IPS-18a (cell line): ENCODE measurements at regions not wholly inside any gene's neighbourhood (a gene's known extent, or its start where the extent isn't known, plus 50 kb on each side); places are given as distances from the start of the nearest gene placed in this dataset.
A peak's percentile ranks its signal among the peaks of the same experiment; 100 is the strongest.

Experiments
- H3K27ac ChIP-seq: one replicate; pipeline ENCODE4 v1.5.1; 2013; ENCODE audit warnings: low read length
- H3K27me3 ChIP-seq: one replicate; pipeline ENCODE4 v1.6.1; 2013; ENCODE audit warnings: mild to moderate bottlenecking, low read length; ENCODE audit not compliant: control insufficient read depth, insufficient read depth
- H3K36me3 ChIP-seq: one replicate; pipeline ENCODE4 v1.6.1; 2013; ENCODE audit warnings: low read depth, low read length; ENCODE audit not compliant: control insufficient read depth
- H3K4me1 ChIP-seq: one replicate; pipeline ENCODE4 v1.6.1; 2013; ENCODE audit warnings: low read depth, low read length; ENCODE audit not compliant: control insufficient read depth
- H3K4me3 ChIP-seq: one replicate; pipeline ENCODE4 v1.5.1; 2013; ENCODE audit warnings: low read length
- H3K9ac ChIP-seq: one replicate; pipeline ENCODE4 v1.6.1; 2013; ENCODE audit warnings: mild to moderate bottlenecking, low read length, moderate library complexity
- H3K9me3 ChIP-seq: one replicate; pipeline ENCODE4 v1.6.1; 2013; ENCODE audit warnings: low read depth, low read length; ENCODE audit not compliant: control insufficient read depth

DNA sequence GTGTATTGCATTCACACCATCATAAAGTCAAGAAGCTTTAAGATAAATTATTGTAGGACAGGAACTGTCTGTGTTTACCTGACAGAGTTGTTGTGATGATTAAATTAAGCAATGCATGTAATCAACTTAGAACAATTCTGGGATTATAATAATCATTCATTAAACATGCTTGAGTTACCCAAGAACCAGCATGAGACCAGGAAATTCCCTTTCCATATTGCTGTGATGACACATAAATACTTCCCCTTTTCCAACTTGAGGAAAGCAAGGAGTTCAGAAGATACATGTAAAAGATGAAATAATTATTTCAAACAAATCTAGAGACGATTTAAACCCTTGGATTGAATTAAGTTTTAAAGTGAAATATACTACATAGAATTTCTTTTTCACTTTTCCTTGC is 404.4 kb downstream of the GJA1 start:
- no peaks in the 10 kb centered on the region for H3K9me3 ChIP-seq
- no peak overlapping the region for H3K4me3 ChIP-seq
- no peaks in the 10 kb centered on the region for H3K27me3 ChIP-seq
- H3K4me1 ChIP-seq = no peaks in the 10 kb centered on the region
- H3K9ac ChIP-seq = no peak overlapping the region
- H3K36me3 ChIP-seq = no peaks in the 10 kb centered on the region
- no peak overlapping the region for H3K27ac ChIP-seq

DNA sequence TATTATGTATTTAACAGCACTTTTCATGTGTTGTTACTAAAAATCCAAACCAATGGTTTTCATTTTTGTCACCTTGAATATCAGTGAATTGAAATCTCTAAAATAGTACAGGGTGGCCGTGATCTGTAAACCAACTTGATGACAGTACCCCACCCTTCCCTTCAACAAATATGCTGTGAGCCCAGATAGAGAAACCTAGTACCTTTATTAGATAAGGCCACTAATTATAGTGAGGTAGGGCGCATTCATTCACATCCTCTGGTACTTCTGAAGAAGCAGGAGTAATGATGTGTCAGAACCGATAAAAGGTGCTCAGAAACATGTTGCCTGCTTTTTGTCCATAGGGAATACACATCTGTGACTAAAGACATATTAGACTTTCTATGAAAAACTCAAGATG is 409.5 kb downstream of the GJA1 start:
- no peak overlapping the region for H3K4me3 ChIP-seq
- no peak overlapping the region for H3K9ac ChIP-seq
- peaks cover 16% of the 10 kb centered on the region for H3K4me1 ChIP-seq
- H3K27me3 ChIP-seq = no peaks in the 10 kb centered on the region
- no peaks in the 10 kb centered on the region for H3K9me3 ChIP-seq
- no peaks in the 10 kb centered on the region for H3K36me3 ChIP-seq
- H3K27ac ChIP-seq = no peak overlapping the region

- Histone ChIP-seq H3K27ac (no peak overlapping the region), H3K9me3 (no peaks in the 10 kb centered on the region), H3K9ac (no peak overlapping the region), H3K36me3 (no peaks in the 10 kb centered on the region), H3K4me3 (no peak overlapping the region), H3K27me3 (no peaks in the 10 kb centered on the region), H3K4me1 (peaks cover 31% of the 10 kb centered on the region)
Observed at GRCh38 chr6:121847806-121848522, 412.5 kb downstream of the GJA1 start.

DNA sequence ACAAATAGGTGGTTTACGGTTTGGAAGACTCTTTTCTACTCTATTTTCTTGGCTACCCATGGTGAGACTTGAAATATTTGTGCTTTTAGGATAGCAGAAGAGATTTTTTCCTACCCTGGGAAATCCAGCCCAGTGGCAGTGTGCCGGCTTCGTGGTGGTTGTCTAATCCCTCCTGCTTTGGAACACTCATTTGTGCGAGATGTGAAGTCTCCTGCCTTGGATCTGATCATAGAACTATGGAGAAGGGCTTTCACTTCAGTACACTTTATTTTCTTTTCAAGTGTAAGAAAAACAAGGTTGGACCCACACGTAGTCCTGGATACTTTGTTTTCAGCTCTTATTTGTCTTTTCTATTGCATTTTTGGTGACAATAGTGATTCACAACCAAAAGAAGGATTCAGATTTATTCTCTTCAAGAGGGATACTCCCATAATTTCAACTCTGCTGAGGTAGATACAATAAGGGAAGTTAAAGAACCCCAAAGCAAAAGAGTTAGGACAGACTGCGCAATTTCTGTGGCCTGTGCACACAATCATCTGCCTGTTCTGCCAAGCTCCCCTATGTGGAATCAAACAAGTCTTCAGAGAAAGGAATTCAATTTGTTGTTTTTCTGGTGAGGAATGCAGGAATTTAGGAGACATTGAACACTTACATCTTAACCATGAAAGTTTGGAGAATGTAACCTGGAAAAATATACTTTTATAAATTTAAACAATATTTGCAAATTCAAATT is 413.2 kb downstream of the GJA1 start:
- no peaks in the 10 kb centered on the region for H3K36me3 ChIP-seq
- H3K9ac ChIP-seq = no peak overlapping the region
- H3K4me1 ChIP-seq = peaks cover 32% of the 10 kb centered on the region
- no peaks in the 10 kb centered on the region for H3K27me3 ChIP-seq
- H3K9me3 ChIP-seq = no peaks in the 10 kb centered on the region
- H3K4me3 ChIP-seq = no peak overlapping the region
- peak overlapping the region; percentile 44 for H3K27ac ChIP-seq

DNA sequence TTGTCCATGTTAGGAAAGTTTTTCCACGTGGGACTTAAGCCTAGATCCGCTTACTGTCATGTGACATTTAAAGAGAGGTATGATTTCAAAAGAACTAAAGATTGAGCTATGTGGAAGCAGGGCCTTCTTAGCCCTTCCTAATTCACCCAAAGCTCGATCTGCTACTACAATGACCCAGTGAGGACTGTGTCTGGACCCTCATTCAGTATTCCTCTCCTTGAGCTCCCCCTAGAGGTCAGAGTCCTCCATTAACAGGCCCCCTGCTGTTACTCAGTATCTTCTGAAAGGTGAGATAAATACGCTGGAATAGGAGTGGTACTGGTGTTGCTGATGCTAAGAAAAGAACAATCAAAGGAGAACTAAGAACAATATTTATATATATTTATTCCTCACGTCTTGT is 414.0 kb downstream of the GJA1 start:
- Histone ChIP-seq H3K9me3 (no peaks in the 10 kb centered on the region), H3K27ac (no peak overlapping the region), H3K4me3 (no peak overlapping the region), H3K36me3 (no peaks in the 10 kb centered on the region), H3K27me3 (no peaks in the 10 kb centered on the region), H3K9ac (no peak overlapping the region), H3K4me1 (peaks cover 40% of the 10 kb centered on the region)

DNA sequence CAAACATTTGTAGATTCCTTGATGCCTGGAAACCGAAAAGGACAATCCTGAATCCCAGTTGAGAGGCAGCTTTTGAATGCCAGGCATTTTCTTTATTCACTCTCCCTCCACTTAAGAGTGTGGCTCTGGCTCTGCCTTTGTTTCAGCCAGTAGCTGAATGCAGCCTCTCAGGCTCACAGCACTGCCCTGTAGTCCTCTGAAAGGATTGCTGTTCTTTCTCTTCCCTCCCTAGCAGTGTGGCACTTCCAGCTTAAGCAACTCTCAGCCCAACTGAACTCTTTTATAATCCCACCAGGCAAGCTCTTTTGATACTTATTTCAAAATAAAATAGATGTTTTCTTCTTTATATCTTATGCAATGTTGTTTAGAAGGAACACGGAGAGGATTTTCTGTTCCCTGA is 415.6 kb downstream of the GJA1 start:
- no peaks in the 10 kb centered on the region for H3K9me3 ChIP-seq
- no peak overlapping the region for H3K27ac ChIP-seq
- H3K4me3 ChIP-seq = no peak overlapping the region
- H3K36me3 ChIP-seq = no peaks in the 10 kb centered on the region
- H3K4me1 ChIP-seq = peaks cover 40% of the 10 kb centered on the region
- H3K9ac ChIP-seq = peak overlapping the region; percentile 12
- no peaks in the 10 kb centered on the region for H3K27me3 ChIP-seq

DNA sequence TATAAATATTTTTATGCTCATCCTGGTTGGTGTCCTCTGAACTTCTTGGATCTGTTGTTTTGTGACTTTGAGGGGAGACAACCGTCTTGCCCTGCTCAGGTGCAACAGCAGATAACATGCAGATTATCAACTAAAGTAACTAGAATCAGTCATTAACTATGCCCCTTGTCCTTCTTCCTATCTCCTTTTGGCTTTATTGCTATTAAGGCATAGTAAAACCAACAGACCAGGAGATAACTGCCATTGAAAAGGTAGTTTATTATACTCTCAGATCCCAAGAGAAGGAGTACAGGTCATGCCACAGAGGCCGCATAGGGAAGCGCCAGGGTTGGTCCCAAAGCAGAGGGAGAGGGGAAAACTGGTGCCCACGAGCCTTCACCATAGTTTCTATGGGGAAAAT is 418.2 kb downstream of the GJA1 start:
- H3K4me3 ChIP-seq = no peak overlapping the region

GRCh38 chr6:121855521-121855920 is 420.1 kb downstream of the GJA1 start:
- no peak overlapping the region for H3K4me3 ChIP-seq
- no peak overlapping the region for H3K9ac ChIP-seq
- no peaks in the 10 kb centered on the region for H3K9me3 ChIP-seq
- no peaks in the 10 kb centered on the region for H3K36me3 ChIP-seq
- H3K4me1 ChIP-seq = peaks cover 20% of the 10 kb centered on the region
- H3K27me3 ChIP-seq = no peaks in the 10 kb centered on the region
- no peak overlapping the region for H3K27ac ChIP-seq

More for the DNA sequence above, 418.2 kb downstream of the GJA1 start:
- H3K36me3 ChIP-seq = no peaks in the 10 kb centered on the region
- H3K27me3 ChIP-seq = no peaks in the 10 kb centered on the region
- no peaks in the 10 kb centered on the region for H3K9me3 ChIP-seq
- H3K9ac ChIP-seq = no peak overlapping the region
- peaks cover 31% of the 10 kb centered on the region for H3K4me1 ChIP-seq
- no peak overlapping the region for H3K27ac ChIP-seq

- Histone ChIP-seq H3K36me3 (no peaks in the 10 kb centered on the region), H3K4me3 (no peak overlapping the region), H3K9me3 (no peaks in the 10 kb centered on the region), H3K9ac (no peak overlapping the region), H3K27me3 (no peaks in the 10 kb centered on the region), H3K27ac (no peak overlapping the region), H3K4me1 (peaks cover 15% of the 10 kb centered on the region)
Observed at GRCh38 chr6:121856296-121856695, 420.9 kb downstream of the GJA1 start.

GRCh38 chr6:121857551-121857950 is 422.1 kb downstream of the GJA1 start:
- Histone ChIP-seq H3K4me1 (peaks cover 9% of the 10 kb centered on the region), H3K27ac (no peak overlapping the region), H3K4me3 (no peak overlapping the region), H3K36me3 (no peaks in the 10 kb centered on the region), H3K9ac (no peak overlapping the region), H3K27me3 (no peaks in the 10 kb centered on the region), H3K9me3 (no peaks in the 10 kb centered on the region)

- Histone ChIP-seq H3K4me1 (peaks cover 9% of the 10 kb centered on the region), H3K4me3 (no peak overlapping the region), H3K27ac (no peak overlapping the region), H3K9me3 (no peaks in the 10 kb centered on the region), H3K27me3 (no peaks in the 10 kb centered on the region), H3K36me3 (no peaks in the 10 kb centered on the region), H3K9ac (no peak overlapping the region)
Observed at GRCh38 chr6:121858310-121858709, 422.9 kb downstream of the GJA1 start.

DNA sequence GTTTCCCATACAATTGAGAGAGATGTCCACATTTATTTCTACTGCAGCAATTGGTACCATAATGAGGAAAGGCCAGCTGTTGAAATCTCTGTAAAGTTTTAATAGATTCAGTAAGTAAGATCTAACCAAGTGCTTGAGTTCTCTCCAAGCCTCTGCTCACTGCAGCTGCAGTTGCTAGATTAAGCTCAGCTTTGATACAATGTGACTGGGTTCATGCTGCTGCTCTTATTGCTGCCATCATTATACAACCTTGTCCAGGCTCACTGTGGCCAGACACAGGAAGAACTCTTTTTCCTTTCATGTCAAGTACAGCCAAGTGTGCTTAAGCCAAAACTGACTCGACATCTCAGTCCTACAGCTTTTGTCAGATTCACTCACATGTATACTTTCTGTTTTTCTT is 423.5 kb downstream of the GJA1 start:
- Histone ChIP-seq H3K27me3 (no peaks in the 10 kb centered on the region), H3K27ac (no peak overlapping the region), H3K9ac (no peak overlapping the region), H3K36me3 (no peaks in the 10 kb centered on the region), H3K4me3 (no peak overlapping the region), H3K9me3 (no peaks in the 10 kb centered on the region), H3K4me1 (peaks cover 5% of the 10 kb centered on the region)
